ENCODE measurements at regions not wholly inside any gene's neighbourhood (a gene's known extent, or its start where the extent isn't known, plus 50 kb on each side); places are given as distances from the start of the nearest gene placed in this dataset.

- no TSS peak for BruUV-seq (replicated peaks)
- H3K27me3 Mint-ChIP-seq (ENCODE audit: insufficient read depth, unreplicated experiment): no peaks in the 10 kb centered on the region
- POLR2A ChIA-PET: no interaction called here
- no peaks in the 10 kb centered on the region for H3K36me3 Mint-ChIP-seq (ENCODE audit: insufficient read depth, unreplicated experiment)
- DNase-seq (ENCODE audit: unreplicated experiment): no peak
- intact Hi-C loops (cut with micrococcal nuclease): loop anchor here (10.0 kb wide), 1 partner anchor 537 kb away; no protein-coding TSS in a partner anchor
- H3K4me1 Mint-ChIP-seq (ENCODE audit: insufficient read depth, unreplicated experiment): no peaks in the 10 kb centered on the region
- no peaks in the 10 kb centered on the region for H3K9me3 Mint-ChIP-seq (ENCODE audit: unreplicated experiment)
- TF ChIP-seq CTCF (IDR thresholded peaks at IDR 0.05; ENCODE audit: unreplicated experiment): no peak
- no peak overlapping the region for H3K4me3 Mint-ChIP-seq (ENCODE audit: unreplicated experiment)
- CTCF ChIA-PET: interaction anchor here (0.7 kb wide), 1 partner anchor 60 kb away, joined by 3 read pairs; no protein-coding TSS in a partner anchor
- H3K27ac Mint-ChIP-seq (ENCODE audit: low read depth, unreplicated experiment): no peak overlapping the region
Measured at GRCh38 chr14:61191733-61192132, 89.4 kb downstream of the TMEM30B start.

GRCh38 chr14:61190341-61190740, 90.8 kb downstream of the TMEM30B start:
- CTCF ChIA-PET: no interaction called here
- intact Hi-C loops (cut with micrococcal nuclease): loop anchor here (10.0 kb wide), 1 partner anchor 536 kb away; no protein-coding TSS in a partner anchor
- Mint-ChIP-seq H3K4me3 (ENCODE audit: unreplicated experiment) (no peak overlapping the region), H3K9me3 (ENCODE audit: unreplicated experiment) (no peaks in the 10 kb centered on the region), H3K36me3 (ENCODE audit: insufficient read depth, unreplicated experiment) (no peaks in the 10 kb centered on the region), H3K27ac (ENCODE audit: low read depth, unreplicated experiment) (no peak overlapping the region), H3K27me3 (ENCODE audit: insufficient read depth, unreplicated experiment) (no peaks in the 10 kb centered on the region), H3K4me1 (ENCODE audit: insufficient read depth, unreplicated experiment) (no peaks in the 10 kb centered on the region)
- no TSS peak for BruUV-seq (replicated peaks)
- POLR2A ChIA-PET: no interaction called here
- DNase-seq (ENCODE audit: unreplicated experiment): no peak
- no peak for TF ChIP-seq CTCF (IDR thresholded peaks at IDR 0.05; ENCODE audit: unreplicated experiment)

GRCh38 chr14:61188978-61189808, 91.9 kb downstream of the TMEM30B start:
- DNase-seq (ENCODE audit: unreplicated experiment): no peak
- Mint-ChIP-seq H3K9me3 (ENCODE audit: unreplicated experiment) (no peaks in the 10 kb centered on the region), H3K36me3 (ENCODE audit: insufficient read depth, unreplicated experiment) (no peaks in the 10 kb centered on the region), H3K27ac (ENCODE audit: low read depth, unreplicated experiment) (no peak overlapping the region), H3K4me3 (ENCODE audit: unreplicated experiment) (no peak overlapping the region), H3K4me1 (ENCODE audit: insufficient read depth, unreplicated experiment) (peaks cover 7% of the 10 kb centered on the region), H3K27me3 (ENCODE audit: insufficient read depth, unreplicated experiment) (no peaks in the 10 kb centered on the region)
- BruUV-seq (replicated peaks): no TSS peak
- CTCF ChIA-PET: no interaction called here
- intact Hi-C loops (cut with micrococcal nuclease): no loop called here
- no peak for TF ChIP-seq CTCF (IDR thresholded peaks at IDR 0.05; ENCODE audit: unreplicated experiment)
- POLR2A ChIA-PET: no interaction called here

- no peak for DNase-seq (ENCODE audit: unreplicated experiment)
- H3K27me3 Mint-ChIP-seq (ENCODE audit: insufficient read depth, unreplicated experiment): no peaks in the 10 kb centered on the region
- no peak overlapping the region for H3K27ac Mint-ChIP-seq (ENCODE audit: low read depth, unreplicated experiment)
- TF ChIP-seq CTCF (IDR thresholded peaks at IDR 0.05; ENCODE audit: unreplicated experiment): no peak
- ChIA-PET POLR2A (no interaction called here), CTCF (interaction anchor here (1.0 kb wide), 1 partner anchor 9 kb away, joined by 3 read pairs; no protein-coding TSS in a partner anchor)
- H3K4me3 Mint-ChIP-seq (ENCODE audit: unreplicated experiment): no peak overlapping the region
- no peaks in the 10 kb centered on the region for H3K9me3 Mint-ChIP-seq (ENCODE audit: unreplicated experiment)
- peaks cover 13% of the 10 kb centered on the region for H3K4me1 Mint-ChIP-seq (ENCODE audit: insufficient read depth, unreplicated experiment)
- peaks cover 4% of the 10 kb centered on the region for H3K36me3 Mint-ChIP-seq (ENCODE audit: insufficient read depth, unreplicated experiment)
- no TSS peak for BruUV-seq (replicated peaks)
- intact Hi-C loops (cut with micrococcal nuclease): no loop called here
Measured at GRCh38 chr14:61188196-61188595, 92.9 kb downstream of the TMEM30B start.

All from MCF 10A (cell line).